IPS-18c (cell line): ENCODE measurements at regions not wholly inside any gene's neighbourhood (a gene's known extent, or its start where the extent isn't known, plus 50 kb on each side); places are given as distances from the start of the nearest gene placed in this dataset.

Experiments used
- H3K4me3 ChIP-seq: 2 replicates; pipeline ENCODE4 v1.7.0; 2013; ENCODE audit warnings: low read depth, mild to moderate bottlenecking, low read length, moderate library complexity; ENCODE audit not compliant: insufficient read depth
- H3K9me3 ChIP-seq: one replicate; pipeline ENCODE4 v1.6.1; 2013; ENCODE audit warnings: mild to moderate bottlenecking, low read length, moderate library complexity; ENCODE audit not compliant: control insufficient read depth, insufficient read depth

DNA sequence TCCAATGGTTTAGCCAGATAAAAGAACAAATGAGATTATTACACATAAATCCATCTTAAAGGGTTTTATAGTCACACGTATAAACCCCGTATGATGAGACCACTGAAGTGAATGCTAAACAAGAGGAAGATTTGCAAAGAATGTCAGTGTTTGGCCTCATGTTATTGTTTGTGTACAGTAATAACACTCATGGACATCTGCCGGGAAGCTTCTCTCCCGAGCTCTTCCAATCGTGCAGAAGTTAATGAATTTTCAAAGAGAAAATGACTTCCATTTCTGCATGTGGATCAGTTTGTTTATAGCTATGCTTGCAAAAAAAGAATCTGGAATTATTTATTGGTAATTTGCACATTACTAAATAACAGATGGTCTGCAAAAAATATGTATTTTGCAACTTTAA, 88.5 kb upstream of the APCDD1 start:
- Histone ChIP-seq H3K9me3 (no peaks in the 10 kb centered on the region), H3K4me3 (no peak overlapping the region)

DNA sequence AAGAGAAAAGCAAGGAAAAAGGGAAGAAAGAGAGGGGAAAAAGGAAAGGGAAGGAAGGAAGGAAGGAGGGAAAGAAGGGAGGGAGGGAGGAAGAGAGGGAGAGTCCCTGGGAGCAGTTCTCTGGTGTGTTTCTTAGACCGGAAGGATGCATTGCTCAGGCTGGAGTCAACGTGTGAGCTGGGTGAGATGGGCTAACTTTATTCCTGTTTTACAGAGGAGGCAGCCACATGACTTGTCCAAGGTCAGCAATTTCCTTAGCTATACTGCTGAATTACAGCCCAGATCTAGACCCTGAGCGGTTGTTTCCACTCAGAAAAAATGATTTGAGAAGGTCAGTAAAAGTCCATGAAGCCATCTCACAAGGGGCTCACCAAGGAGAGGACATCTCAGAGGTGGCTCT, 86.6 kb upstream of the APCDD1 start:
- no peaks in the 10 kb centered on the region for H3K9me3 ChIP-seq
- H3K4me3 ChIP-seq, result no peak overlapping the region

DNA sequence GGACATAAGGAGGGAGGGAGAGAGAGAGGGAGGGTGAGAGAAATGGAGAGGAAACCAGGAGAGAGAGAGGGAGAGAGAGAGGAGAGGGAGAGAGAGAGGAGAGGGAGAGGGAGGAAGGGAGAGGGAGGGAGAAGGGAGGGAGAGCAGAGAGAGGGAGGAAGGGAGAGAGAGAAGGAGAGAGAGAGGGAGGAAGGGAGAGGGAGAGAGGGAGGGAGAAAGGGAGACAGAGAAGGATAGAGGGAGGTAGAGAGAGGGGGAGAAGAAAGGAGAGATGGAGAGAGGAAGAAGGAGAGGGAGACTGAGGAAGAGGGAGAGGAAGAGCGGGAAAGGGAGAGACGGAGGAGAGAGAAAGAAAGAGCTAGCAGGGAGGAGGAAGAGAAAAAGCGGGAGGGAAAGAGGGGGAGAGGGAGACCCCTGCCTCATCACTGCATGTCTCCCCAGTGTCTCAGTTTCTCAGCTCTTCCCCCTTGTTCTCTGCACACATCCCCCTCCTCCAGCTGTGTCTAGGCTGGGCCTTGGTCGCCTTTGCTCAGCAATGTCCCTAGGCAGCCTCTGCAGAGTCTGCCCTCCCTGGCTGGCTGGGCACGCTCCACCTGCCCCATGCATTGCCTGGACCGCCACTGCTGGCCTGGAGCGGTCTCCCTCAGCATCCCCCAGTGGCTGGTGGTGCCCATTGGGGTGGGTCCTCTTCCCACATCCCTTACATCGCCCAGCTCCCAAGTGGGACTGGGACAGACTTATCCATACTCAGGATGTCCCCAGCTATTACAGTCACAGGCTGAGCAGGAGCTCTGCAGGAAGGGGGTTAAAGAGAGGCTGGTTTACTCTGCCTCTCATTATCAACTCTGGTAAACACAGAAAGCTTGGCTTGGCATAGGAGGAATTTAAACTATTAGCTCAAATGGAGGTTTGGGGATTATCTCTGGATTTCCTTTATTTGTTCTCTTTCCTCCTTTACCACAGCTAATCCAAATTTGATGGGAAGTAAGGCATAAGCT, 85.7 kb upstream of the APCDD1 start:
- no peaks in the 10 kb centered on the region for H3K9me3 ChIP-seq
- no peak overlapping the region for H3K4me3 ChIP-seq

DNA sequence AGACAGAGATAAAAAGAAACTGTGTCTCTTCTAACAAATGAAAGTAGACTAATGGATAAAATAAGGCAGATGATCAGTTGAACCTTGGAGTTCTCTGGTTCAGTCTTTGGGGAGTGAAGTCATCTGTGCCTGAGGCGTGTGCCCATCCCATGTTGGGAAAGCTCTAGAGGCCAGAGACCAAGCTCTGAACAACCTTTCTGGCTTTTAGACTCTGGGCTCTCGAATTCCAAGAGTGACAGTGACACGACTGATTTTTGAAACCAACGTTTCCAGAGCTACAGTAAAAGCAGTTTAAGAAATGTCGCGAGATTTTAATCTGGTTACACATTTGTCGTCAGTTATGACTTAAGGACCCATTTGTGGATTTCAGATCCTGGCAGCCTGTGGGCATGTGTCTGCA, 83.7 kb upstream of the APCDD1 start:
- H3K9me3 ChIP-seq, result no peaks in the 10 kb centered on the region

DNA sequence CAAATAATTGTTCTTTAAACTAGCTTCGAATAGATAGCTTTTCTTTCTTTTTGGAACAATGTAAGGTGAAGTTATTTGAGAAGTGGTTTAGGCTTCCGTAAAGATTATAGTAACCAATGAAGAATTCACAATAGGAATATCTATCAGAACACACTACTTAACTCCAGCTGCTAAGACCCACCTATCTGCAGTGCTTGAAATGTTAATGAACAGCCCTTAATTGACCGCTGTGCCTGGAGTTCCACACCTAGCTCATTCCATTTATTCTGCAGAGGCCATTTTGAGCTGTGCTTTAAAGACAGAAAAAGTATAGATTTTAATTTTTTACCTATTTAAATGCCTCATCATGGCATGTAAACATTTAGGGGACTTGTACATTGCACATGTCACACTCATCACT, 83.3 kb upstream of the APCDD1 start:
- H3K4me3 ChIP-seq, result no peak overlapping the region
- H3K9me3 ChIP-seq, result no peaks in the 10 kb centered on the region

More for the DNA sequence above, 83.7 kb upstream of the APCDD1 start:
- H3K4me3 ChIP-seq, result no peak overlapping the region

DNA sequence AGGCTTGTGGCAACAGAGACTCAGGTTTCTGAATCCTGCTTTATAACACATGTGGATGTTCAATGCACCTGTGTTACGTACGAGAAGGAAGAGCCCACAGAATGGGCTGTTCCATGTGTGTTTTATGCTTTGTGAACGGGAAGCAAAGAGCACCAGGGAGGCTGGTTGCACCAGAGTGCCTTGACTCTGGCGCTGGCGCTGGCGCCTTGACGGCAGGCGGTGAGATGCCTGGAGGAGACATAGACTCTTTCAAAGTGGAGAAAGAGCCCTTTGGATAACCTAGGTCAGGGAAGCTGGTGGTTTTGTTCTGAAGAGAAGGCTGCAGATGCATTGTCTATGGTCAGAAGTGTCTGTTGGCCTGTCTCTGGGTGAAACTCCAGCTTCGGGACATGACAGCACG, 80.2 kb upstream of the APCDD1 start:
- no peak overlapping the region for H3K4me3 ChIP-seq
- no peaks in the 10 kb centered on the region for H3K9me3 ChIP-seq

DNA sequence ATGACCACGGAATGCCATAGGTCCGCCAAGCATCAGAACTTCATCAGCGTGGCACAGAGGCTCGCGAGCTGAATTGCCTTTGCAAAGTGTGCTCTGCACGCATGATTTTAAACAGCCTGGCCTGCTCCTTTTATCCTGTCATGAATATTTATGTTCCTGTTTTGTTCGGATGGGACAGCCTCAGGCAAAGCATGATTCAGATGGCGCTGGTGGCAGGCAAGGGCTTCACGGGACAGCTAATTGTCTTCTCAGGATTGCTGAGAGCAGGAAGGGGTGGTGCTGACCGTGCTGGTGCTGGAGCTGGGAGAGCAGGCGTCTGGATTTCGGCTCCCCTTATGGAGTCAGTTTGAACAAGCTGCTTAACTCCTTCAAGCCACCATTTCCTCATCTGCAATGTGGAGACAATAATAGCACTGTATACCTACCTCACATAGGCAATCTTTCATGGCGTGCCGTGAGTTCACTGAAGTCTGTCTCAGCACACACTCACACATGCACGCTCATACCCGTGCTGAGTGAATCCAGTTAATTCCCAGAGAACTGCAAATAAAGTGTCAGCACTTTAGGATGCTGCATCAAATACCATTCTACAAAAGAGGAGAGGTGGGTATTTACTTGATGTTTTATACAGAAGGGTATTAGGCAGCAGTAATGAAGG, 79.7 kb upstream of the APCDD1 start:
- no peak overlapping the region for H3K4me3 ChIP-seq
- no peaks in the 10 kb centered on the region for H3K9me3 ChIP-seq

DNA sequence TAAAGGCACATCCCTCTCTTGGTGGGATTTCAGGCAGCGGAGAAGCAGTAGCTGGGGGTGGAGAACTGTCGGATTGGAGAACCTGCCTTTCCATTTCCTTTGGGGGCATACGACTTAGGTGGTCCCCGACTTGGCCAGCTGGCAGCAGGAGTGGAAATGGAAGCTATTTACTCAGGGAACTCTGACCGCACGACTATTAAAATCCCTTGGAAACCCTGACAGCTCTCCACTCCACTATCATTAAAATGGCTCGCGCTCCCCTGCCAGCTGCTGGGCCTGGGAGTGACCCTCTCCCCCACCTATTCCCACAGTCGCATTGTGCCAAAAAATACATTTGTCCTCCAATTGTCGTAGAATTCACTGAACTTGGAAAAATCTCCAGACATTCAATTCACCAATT, 77.7 kb upstream of the APCDD1 start:
- Histone ChIP-seq H3K4me3 (no peak overlapping the region), H3K9me3 (no peaks in the 10 kb centered on the region)

DNA sequence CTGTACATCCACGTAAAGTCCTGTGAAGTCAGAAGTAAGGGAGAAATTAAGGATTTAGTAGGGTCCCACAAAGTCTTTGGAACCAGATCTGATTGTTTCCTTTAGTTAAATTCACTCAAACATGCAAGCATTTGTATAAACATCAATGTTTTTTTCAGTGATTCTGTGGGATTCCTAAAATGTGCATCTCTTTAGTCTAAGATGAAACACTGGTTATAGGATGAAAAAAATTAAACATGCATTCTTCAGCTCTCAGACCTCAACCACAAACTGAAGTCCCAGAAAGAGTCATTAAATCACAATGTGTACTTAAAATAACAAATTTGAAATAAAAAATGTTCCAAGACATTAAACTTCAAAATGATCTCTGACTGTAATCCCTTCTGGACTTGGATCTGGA, 76.5 kb upstream of the APCDD1 start:
- Histone ChIP-seq H3K9me3 (no peaks in the 10 kb centered on the region), H3K4me3 (no peak overlapping the region)

DNA sequence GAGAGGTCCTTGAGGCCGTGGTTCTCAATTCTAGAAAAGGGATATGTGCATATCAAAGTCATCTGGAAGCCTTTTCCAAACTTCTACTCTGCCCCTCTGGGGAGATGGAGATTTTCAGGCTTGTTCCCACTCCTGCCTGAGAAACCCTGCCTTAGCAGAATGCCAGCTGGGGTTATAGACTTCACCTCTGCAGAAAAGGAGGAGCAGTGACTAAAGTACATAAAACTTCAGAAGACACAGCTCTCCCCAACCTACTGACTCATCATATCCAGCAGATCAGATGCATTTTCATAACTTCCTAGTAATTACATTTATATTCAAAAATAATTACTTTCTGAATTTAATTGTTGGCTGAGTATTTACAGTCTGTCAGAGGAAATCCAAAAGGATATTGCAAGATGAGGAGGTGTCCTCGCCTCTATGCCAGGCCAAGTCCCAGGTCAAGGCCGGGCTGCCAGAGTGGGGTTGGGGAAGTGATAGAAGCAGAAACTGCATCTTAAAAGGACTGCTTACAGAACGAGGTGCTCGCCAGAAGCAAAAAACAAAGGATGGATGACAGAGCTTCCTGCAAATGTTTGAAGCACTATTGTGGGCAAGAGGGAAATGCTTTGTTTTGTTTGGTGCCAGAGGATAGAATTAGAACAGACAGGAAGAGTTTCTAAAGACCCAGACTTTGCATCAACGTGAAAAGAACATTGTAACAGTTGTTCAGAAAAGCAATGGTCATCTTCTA, 75.6 kb upstream of the APCDD1 start:
- Histone ChIP-seq H3K4me3 (no peak overlapping the region), H3K9me3 (no peaks in the 10 kb centered on the region)

DNA sequence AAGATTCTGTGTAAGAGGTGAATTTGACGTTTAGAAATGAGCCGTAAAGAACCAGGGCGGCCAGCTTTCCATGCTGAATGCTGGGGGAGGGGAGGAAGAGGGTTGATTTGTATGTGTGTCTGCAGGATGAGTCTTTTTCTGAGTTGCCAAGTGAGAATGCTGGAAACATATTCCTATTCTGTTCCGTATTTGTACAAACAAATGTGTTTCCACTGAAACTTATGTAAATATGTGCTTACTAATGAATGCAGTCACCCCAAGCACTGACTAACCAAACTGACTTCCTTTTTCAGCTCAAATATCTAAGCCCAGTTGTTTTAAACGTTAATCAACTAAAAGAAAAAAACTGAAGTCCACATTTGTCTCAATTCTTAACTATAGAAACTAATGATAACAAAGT, 74.9 kb upstream of the APCDD1 start:
- Histone ChIP-seq H3K4me3 (no peak overlapping the region), H3K9me3 (no peaks in the 10 kb centered on the region)

DNA sequence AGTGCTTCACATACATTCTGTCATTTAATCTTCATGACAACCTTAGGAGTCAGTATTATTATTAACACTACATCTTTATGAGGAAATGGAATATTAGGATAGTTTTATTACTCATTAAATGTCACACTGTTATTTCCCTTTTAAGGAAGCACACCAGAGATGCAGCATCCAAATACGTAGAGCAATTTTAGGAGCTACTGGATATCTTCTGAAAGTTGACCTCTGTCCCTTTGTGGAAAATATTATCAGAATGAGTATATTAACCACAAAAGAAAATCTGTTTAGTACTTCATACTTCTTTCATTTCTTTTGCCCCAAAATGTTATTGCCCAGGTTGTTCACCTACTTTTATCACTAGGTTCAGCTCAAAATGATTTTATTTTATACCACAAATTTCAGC, 72.9 kb upstream of the APCDD1 start:
- Histone ChIP-seq H3K4me3 (no peak overlapping the region), H3K9me3 (no peaks in the 10 kb centered on the region)

DNA sequence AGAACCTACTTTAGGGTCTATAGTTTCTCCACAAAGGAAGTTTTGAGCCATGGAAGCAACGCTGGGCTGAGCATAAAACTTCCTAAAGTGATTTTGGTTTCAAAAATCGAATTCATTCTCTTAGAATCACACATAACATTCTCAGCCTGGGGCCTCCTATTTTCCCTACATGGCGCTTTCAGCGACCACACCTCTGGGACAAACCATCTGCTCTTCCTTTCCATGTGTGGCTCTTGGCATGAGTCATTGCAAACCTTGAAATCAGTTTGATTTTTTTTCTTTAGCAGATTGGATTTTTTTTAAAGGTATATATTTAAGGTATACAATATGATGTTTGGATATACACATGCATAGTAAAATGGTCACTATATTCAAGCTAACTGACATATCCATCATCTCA, 72.5 kb upstream of the APCDD1 start:
- Histone ChIP-seq H3K9me3 (no peaks in the 10 kb centered on the region), H3K4me3 (no peak overlapping the region)

DNA sequence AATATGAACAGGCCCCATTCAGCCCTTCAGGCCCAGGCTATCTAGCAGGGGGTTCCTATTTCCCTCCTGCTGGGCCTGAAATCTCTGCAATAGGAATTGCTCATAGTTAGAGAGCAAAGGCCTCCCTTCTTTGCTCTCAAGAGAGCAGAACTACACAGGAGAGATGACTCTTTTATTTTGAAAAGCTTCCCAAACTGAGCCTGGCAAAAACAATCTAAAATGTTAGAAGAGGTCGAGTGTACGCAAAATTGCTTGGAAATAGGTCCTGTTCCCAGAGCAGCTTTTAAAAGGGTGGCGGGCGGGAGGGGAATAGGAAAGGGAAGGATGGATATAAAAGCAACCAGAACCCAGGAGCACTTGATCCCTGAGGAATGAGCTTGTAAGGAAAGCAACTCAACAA, 68.4 kb upstream of the APCDD1 start:
- H3K4me3 ChIP-seq, result no peak overlapping the region
- no peaks in the 10 kb centered on the region for H3K9me3 ChIP-seq

DNA sequence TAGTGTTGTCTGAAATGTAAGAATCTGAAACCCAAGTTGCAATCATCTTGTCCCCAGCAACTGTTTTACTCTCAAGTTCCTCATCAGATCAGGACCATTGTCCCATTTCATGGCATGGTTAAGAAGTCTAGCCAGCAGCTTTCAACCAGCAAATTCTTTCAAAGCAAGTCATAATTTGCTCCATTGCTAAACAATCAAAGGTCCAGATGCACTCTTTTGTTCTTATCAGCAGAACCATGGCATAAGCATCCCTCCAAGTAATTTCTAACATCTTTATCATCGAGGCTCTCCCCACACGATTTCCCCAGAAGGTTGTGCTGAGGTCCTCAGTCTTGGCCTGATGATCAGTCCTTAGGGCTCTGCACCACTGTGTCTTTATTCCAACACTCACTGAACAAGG, 67.5 kb upstream of the APCDD1 start:
- H3K4me3 ChIP-seq, result no peak overlapping the region
- H3K9me3 ChIP-seq, result no peaks in the 10 kb centered on the region

DNA sequence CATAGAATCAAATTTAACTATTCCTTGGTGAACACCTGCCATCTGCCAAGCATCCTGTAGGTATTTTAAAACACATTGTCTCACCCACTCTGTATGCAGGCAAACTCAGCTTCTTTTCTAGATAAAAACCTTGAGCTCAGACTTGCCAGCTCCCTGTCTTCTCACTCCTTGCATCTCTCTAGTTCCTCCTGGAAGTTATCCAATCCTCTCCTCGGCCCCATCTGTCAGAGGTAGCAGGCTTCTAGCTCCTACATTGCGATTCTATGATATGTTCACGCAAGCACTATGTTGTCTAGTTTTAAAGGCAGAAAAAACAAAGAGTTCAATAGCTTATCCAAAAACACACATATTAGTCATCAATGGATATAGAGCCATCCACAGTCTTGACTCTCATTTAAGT, 67.0 kb upstream of the APCDD1 start:
- Histone ChIP-seq H3K4me3 (no peak overlapping the region), H3K9me3 (no peaks in the 10 kb centered on the region)

DNA sequence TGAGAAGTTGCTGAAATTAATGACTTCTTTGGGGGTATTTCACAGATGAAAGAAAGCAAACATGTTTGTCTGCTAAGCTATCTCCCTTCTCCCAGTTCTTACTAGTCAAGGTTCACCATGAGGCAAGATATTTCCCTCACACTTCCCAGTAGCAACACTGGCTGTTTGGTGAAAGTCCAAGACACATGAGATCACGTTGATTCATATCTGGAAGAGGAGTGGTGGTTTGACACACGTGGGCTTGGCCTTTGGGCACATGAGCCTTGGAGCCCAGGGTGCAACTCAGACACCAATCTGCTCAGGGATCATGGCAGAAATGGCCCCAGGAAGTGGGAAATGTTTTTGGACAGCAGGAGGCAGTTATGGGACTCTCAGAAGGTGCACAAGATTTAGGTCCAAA, 66.1 kb upstream of the APCDD1 start:
- Histone ChIP-seq H3K9me3 (no peaks in the 10 kb centered on the region), H3K4me3 (no peak overlapping the region)

DNA sequence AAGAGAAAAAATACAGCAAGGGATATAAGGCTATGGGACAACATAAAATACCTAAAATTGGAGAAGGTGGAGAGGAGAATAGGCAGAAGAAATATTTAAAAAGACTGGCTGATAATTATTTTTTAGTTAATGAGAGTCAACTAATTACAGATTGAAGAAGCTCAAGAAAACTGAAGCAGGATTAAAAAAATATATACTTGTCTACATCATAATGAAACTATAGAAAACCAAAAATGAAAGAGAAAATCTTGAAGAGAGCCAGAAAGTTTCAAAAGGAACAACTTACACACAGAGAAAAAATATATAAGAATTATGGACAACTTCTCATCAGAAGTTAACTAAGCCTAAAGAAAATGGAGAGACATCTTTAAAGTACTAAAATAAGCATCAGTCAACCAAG, 62.9 kb upstream of the APCDD1 start:
- no peak overlapping the region for H3K4me3 ChIP-seq

More for the DNA sequence above, 62.9 kb upstream of the APCDD1 start:
- H3K9me3 ChIP-seq, result no peaks in the 10 kb centered on the region
